IMR-90 (cell line): ENCODE measurements at regions not wholly inside any gene's neighbourhood (a gene's known extent, or its start where the extent isn't known, plus 50 kb on each side); places are given as distances from the start of the nearest gene placed in this dataset.

Experiments
- BHLHE40 ChIP-seq: fragments of 150-350 bp; IDR thresholded peaks from 2 replicates; pipeline ENCODE4 v1.6.1; 2016; ENCODE audit warnings: mild to moderate bottlenecking, low read depth, low read length
- FOS ChIP-seq: fragments of 150-350 bp; IDR thresholded peaks from 2 replicates; pipeline ENCODE4 v1.6.1; 2016; ENCODE audit warnings: low read depth, low read length
- MXI1 ChIP-seq: IDR thresholded peaks from 2 replicates; pipeline ENCODE4 v1.6.1; 2012; ENCODE audit warnings: low read depth, mild to moderate bottlenecking, low read length, moderate library complexity, borderline replicate concordance
- POLR2A ChIP-seq: IDR thresholded peaks from 2 replicates; pipeline ENCODE4 v1.6.1; 2012; ENCODE audit warnings: mild to moderate bottlenecking, low read depth, low read length
- RAD21 ChIP-seq: IDR thresholded peaks from 2 replicates; pipeline ENCODE4 v1.6.1; 2012; ENCODE audit warnings: low read length, improper control_type of control experiment
- TF ChIP-seq, protein P1 (sequence below): conservative IDR thresholded peaks from 2 replicates; pipeline ENCODE4 v1.5.1; 2012; ENCODE audit warnings: mild to moderate bottlenecking, low read depth, low read length, improper control_type of control experiment

DNA sequence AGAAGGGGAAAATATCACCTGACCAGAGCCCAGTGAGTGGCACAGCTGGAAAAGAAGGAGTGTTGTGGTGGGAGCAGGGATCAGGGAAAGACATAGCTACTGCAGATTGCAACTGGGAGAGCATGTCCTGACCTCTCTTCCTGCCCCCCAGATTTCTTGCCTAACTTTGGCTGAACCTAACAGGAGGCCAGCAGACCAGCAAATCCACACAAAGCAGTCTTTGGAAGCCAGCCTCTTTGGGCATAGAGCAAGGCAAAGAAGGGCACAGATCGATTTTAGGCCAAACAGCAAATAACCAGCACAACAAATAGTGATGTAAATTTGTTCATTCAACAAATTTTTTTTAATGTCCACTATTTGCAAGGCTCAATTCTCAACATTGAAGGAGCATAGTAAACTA is 433.2 kb upstream of the GHITM start:
- TF ChIP-seq, protein P1, sequence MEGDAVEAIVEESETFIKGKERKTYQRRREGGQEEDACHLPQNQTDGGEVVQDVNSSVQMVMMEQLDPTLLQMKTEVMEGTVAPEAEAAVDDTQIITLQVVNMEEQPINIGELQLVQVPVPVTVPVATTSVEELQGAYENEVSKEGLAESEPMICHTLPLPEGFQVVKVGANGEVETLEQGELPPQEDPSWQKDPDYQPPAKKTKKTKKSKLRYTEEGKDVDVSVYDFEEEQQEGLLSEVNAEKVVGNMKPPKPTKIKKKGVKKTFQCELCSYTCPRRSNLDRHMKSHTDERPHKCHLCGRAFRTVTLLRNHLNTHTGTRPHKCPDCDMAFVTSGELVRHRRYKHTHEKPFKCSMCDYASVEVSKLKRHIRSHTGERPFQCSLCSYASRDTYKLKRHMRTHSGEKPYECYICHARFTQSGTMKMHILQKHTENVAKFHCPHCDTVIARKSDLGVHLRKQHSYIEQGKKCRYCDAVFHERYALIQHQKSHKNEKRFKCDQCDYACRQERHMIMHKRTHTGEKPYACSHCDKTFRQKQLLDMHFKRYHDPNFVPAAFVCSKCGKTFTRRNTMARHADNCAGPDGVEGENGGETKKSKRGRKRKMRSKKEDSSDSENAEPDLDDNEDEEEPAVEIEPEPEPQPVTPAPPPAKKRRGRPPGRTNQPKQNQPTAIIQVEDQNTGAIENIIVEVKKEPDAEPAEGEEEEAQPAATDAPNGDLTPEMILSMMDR = no peak
- no peak for TF ChIP-seq POLR2A
- no peak for TF ChIP-seq MXI1
- no peak for TF ChIP-seq RAD21
- TF ChIP-seq FOS = no peak
- no peak for TF ChIP-seq BHLHE40
